ENCODE measurements at regions not wholly inside any gene's neighbourhood (a gene's known extent, or its start where the extent isn't known, plus 50 kb on each side); places are given as distances from the start of the nearest gene placed in this dataset.
"Not testable (repeated sequence)": the region's sequence is repeated elsewhere in the genome, so short reads cannot be mapped to it uniquely, and the experiment has no call there.

- TF ChIP-seq CTCF (IDR thresholded peaks at IDR 0.05); SIN3A (IDR thresholded peaks at IDR 0.05; ENCODE audit: borderline replicate concordance, insufficient read depth, low read depth, low read length); POLR2AphosphoS5 (IDR thresholded peaks at IDR 0.05; ENCODE audit: low read depth, low read length): not testable (repeated sequence)
Observed at GRCh38 chr7:150141525-150142345, 181.4 kb upstream of the LRRC61 start.

Data from Panc1 (cell line).